ENCODE measurements at regions not wholly inside any gene's neighbourhood (a gene's known extent, or its start where the extent isn't known, plus 50 kb on each side); places are given as distances from the start of the nearest gene placed in this dataset.

- Histone ChIP-seq H3K79me2 (replicated peaks; ENCODE audit: insufficient read depth) (no peaks in the 10 kb centered on the region), H2AFZ (0 out of 2 replicates have a peak overlapping the region, but pooled peaks have one; percentile 47), H3F3A (replicated peaks; ENCODE audit: low read depth) (no peaks in the 10 kb centered on the region), H3K4me2 (no peak overlapping the region), H4K20me1 (replicated peaks; ENCODE audit: insufficient read depth) (no peaks in the 10 kb centered on the region), H3K27me3 (ENCODE audit: insufficient read depth) (no peaks in the 10 kb centered on the region), H3K36me3 (ENCODE audit: insufficient read depth) (no peaks in the 10 kb centered on the region), H3K27ac (ENCODE audit: low read depth) (no peak overlapping the region), H3K4me3 (no peak overlapping the region), H3K4me1 (ENCODE audit: insufficient read depth) (no peaks in the 10 kb centered on the region), H3K9me2 (ENCODE audit: insufficient read depth) (0 out of 2 replicates have a peak, but pooled peaks cover 7% of the 10 kb centered on the region)
- no peaks in the 10 kb centered on the region for H3K27me3 Mint-ChIP-seq (ENCODE audit: insufficient read depth, low read depth, poor library complexity)
- H3K4me3 Mint-ChIP-seq: no peak overlapping the region
- TF ChIP-seq POLR2AphosphoS5 (IDR thresholded peaks at IDR 0.05; ENCODE audit: low read depth) (no peak), CREB1 (CRISPR knock-in tag; IDR thresholded peaks at IDR 0.05; ENCODE audit: low read depth) (no peak), ZNF331 (CRISPR knock-in tag; IDR thresholded peaks at IDR 0.05; ENCODE audit: low read depth) (no peak), REST (IDR thresholded peaks at IDR 0.05; ENCODE audit: unreplicated experiment) (no peak), STAT1 (IDR thresholded peaks at IDR 0.05; ENCODE audit: unreplicated experiment) (no peak), CTCF (conservative IDR thresholded peaks at IDR 0.05; ENCODE audit: low read depth in 2 of 2) (no peak), JUNB (IDR thresholded peaks at IDR 0.05; ENCODE audit: unreplicated experiment) (no peak), NANOG (IDR thresholded peaks at IDR 0.05; ENCODE audit: borderline replicate concordance) (no peak), EZH2 (IDR thresholded peaks at IDR 0.05; ENCODE audit: low read depth, unreplicated experiment) (no peak), ETS1 (IDR thresholded peaks at IDR 0.05) (no peak)
- TF ChIP-seq, protein P1, sequence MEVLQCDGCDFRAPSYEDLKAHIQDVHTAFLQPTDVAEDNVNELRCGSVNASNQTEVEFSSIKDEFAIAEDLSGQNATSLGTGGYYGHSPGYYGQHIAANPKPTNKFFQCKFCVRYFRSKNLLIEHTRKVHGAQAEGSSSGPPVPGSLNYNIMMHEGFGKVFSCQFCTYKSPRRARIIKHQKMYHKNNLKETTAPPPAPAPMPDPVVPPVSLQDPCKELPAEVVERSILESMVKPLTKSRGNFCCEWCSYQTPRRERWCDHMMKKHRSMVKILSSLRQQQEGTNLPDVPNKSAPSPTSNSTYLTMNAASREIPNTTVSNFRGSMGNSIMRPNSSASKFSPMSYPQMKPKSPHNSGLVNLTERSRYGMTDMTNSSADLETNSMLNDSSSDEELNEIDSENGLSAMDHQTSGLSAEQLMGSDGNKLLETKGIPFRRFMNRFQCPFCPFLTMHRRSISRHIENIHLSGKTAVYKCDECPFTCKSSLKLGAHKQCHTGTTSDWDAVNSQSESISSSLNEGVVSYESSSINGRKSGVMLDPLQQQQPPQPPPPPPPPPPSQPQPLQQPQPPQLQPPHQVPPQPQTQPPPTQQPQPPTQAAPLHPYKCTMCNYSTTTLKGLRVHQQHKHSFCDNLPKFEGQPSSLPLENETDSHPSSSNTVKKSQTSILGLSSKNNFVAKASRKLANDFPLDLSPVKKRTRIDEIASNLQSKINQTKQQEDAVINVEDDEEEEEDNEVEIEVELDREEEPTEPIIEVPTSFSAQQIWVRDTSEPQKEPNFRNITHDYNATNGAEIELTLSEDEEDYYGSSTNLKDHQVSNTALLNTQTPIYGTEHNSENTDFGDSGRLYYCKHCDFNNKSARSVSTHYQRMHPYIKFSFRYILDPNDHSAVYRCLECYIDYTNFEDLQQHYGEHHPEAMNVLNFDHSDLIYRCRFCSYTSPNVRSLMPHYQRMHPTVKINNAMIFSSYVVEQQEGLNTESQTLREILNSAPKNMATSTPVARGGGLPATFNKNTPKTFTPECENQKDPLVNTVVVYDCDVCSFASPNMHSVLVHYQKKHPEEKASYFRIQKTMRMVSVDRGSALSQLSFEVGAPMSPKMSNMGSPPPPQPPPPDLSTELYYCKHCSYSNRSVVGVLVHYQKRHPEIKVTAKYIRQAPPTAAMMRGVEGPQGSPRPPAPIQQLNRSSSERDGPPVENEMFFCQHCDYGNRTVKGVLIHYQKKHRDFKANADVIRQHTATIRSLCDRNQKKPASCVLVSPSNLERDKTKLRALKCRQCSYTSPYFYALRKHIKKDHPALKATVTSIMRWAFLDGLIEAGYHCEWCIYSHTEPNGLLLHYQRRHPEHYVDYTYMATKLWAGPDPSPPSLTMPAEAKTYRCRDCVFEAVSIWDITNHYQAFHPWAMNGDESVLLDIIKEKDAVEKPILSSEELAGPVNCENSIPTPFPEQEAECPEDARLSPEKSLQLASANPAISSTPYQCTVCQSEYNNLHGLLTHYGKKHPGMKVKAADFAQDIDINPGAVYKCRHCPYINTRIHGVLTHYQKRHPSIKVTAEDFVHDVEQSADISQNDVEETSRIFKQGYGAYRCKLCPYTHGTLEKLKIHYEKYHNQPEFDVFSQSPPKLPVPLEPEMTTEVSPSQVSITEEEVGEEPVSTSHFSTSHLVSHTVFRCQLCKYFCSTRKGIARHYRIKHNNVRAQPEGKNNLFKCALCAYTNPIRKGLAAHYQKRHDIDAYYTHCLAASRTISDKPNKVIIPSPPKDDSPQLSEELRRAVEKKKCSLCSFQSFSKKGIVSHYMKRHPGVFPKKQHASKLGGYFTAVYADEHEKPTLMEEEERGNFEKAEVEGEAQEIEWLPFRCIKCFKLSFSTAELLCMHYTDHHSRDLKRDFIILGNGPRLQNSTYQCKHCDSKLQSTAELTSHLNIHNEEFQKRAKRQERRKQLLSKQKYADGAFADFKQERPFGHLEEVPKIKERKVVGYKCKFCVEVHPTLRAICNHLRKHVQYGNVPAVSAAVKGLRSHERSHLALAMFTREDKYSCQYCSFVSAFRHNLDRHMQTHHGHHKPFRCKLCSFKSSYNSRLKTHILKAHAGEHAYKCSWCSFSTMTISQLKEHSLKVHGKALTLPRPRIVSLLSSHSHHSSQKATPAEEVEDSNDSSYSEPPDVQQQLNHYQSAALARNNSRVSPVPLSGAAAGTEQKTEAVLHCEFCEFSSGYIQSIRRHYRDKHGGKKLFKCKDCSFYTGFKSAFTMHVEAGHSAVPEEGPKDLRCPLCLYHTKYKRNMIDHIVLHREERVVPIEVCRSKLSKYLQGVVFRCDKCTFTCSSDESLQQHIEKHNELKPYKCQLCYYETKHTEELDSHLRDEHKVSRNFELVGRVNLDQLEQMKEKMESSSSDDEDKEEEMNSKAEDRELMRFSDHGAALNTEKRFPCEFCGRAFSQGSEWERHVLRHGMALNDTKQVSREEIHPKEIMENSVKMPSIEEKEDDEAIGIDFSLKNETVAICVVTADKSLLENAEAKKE (CRISPR knock-in tag; IDR thresholded peaks at IDR 0.05): no peak
- ATAC-seq (no peak), DNase-seq (ENCODE audit: low spot score) (no peak)
- peaks cover 7% of the 10 kb centered on the region for H3K4me1 Mint-ChIP-seq
- no peak overlapping the region for H3K27ac Mint-ChIP-seq
- no peaks in the 10 kb centered on the region for H3K36me3 Mint-ChIP-seq (ENCODE audit: low read depth)
- H3K9me3 Mint-ChIP-seq: no peaks in the 10 kb centered on the region
Measured at GRCh38 chr10:121243609-121244241, 354.5 kb downstream of the FGFR2 start.

All from GM23338 (cell line).